ENCODE measurements at regions not wholly inside any gene's neighbourhood (a gene's known extent, or its start where the extent isn't known, plus 50 kb on each side); places are given as distances from the start of the nearest gene placed in this dataset.

DNA sequence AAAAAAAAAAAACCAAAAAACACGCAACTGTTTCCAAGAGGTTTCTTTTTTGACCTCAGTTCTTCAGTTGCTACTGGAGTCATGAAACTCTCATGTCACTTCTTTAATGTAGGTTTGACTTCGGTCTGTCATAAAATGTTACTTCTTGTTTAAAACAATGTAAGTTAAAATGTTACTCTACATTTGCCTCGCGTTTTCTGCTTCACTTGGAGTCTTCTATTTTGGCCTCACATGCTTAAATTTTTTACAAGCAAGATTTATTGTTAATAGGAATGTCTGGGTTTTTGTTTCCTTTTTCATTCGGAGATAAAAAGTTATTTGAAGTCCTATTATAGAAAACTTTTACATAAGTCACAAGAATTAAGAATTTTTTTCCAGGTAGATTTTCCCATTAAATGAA is 880.2 kb downstream of the LTN1 start:
- no peaks in the 10 kb centered on the region for H3K36me3 ChIP-seq (ENCODE audit: control insufficient read depth, insufficient read depth, low read length)
- H3K27me3 ChIP-seq (replicated peaks; ENCODE audit: control insufficient read depth, insufficient read depth, low read length) = no peaks in the 10 kb centered on the region
- no peak overlapping the region for H3K4me3 ChIP-seq (replicated peaks; ENCODE audit: low read depth, low read length)
- no peak for DNase-seq (ENCODE audit: extremely low read depth, insufficient read length)
- TF ChIP-seq CTCF (IDR thresholded peaks at IDR 0.05; ENCODE audit: insufficient read depth, low read length, poor library complexity, severe bottlenecking) = no peak

GRCh38 chr21:28111151-28111619 is 881.5 kb downstream of the LTN1 start:
- H3K4me3 ChIP-seq (replicated peaks; ENCODE audit: low read depth, low read length) = no peak overlapping the region
- H3K27me3 ChIP-seq (replicated peaks; ENCODE audit: control insufficient read depth, insufficient read depth, low read length) = no peaks in the 10 kb centered on the region
- TF ChIP-seq CTCF (IDR thresholded peaks at IDR 0.05; ENCODE audit: insufficient read depth, low read length, poor library complexity, severe bottlenecking) = no peak
- DNase-seq (ENCODE audit: extremely low read depth, insufficient read length) = no peak
- no peaks in the 10 kb centered on the region for H3K36me3 ChIP-seq (ENCODE audit: control insufficient read depth, insufficient read depth, low read length)

DNA sequence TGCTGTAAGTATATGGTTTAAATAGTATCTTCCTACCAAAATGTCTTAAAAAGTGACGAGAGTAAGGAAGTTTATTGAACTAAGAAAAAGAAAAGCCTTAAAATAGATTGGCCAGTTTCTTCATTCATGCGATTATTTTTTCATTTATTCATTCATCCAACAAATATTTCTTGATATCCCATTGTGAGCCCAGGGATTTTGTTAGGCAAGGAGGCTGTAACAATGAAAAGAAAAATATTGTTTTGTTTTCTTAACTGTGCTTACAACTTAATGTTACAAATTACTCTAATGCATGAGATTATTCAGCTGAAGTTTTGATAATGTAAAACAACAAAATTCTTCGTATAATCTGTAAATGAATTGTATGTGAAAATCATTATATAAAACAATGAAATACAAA is 882.0 kb downstream of the LTN1 start:
- TF ChIP-seq CTCF (IDR thresholded peaks at IDR 0.05; ENCODE audit: insufficient read depth, low read length, poor library complexity, severe bottlenecking) = no peak
- H3K4me3 ChIP-seq (replicated peaks; ENCODE audit: low read depth, low read length) = no peak overlapping the region
- H3K36me3 ChIP-seq (ENCODE audit: control insufficient read depth, insufficient read depth, low read length) = no peaks in the 10 kb centered on the region
- H3K27me3 ChIP-seq (replicated peaks; ENCODE audit: control insufficient read depth, insufficient read depth, low read length) = no peaks in the 10 kb centered on the region
- DNase-seq (ENCODE audit: extremely low read depth, insufficient read length) = no peak

DNA sequence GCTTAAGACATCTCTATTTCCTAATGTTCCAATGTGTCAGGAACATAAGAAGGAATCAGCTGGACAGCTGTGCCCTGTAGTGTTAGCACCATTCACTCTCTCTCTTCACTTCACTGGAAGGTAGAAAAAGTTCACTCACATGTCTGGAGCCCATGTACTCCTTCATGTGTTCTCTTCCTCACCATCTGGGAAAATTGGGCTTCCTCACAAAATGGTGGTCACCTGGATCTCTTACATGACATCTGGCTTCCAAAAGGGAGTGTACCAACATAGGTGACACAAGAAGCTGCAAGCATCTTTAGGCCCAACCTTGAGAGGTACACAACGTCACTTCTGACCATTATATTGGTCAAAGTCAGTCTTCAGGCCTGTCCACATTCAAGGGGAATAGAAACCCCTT is 882.6 kb downstream of the LTN1 start:
- DNase-seq (ENCODE audit: extremely low read depth, insufficient read length) = no peak
- no peaks in the 10 kb centered on the region for H3K27me3 ChIP-seq (replicated peaks; ENCODE audit: control insufficient read depth, insufficient read depth, low read length)
- H3K4me3 ChIP-seq (replicated peaks; ENCODE audit: low read depth, low read length) = no peak overlapping the region
- no peak for TF ChIP-seq CTCF (IDR thresholded peaks at IDR 0.05; ENCODE audit: insufficient read depth, low read length, poor library complexity, severe bottlenecking)
- H3K36me3 ChIP-seq (ENCODE audit: control insufficient read depth, insufficient read depth, low read length) = no peaks in the 10 kb centered on the region

GRCh38 chr21:28106370-28106890 is 886.2 kb downstream of the LTN1 start:
- no peak for DNase-seq (ENCODE audit: extremely low read depth, insufficient read length)
- no peaks in the 10 kb centered on the region for H3K27me3 ChIP-seq (replicated peaks; ENCODE audit: control insufficient read depth, insufficient read depth, low read length)
- H3K36me3 ChIP-seq (ENCODE audit: control insufficient read depth, insufficient read depth, low read length) = no peaks in the 10 kb centered on the region
- H3K4me3 ChIP-seq (replicated peaks; ENCODE audit: low read depth, low read length) = no peak overlapping the region
- TF ChIP-seq CTCF (IDR thresholded peaks at IDR 0.05; ENCODE audit: insufficient read depth, low read length, poor library complexity, severe bottlenecking) = no peak

DNA sequence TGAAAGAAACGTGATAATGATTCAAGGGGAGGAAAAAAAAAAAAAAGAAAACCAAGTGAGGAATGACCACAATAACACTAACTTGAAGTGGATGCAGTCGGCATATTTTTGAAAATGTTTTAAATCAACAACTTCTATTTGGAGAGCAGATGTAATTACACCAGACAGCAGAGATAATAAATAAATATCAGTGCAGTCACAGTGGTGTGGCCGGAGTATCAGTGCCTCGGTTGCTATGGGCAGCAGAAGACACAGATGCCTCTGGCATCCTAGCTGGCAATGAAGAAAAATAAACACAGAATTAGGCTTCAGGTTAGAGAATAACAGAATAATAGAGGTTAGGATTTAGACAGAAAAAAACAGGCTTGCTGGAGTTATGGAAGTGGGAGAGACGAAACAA is 888.3 kb downstream of the LTN1 start:
- no peaks in the 10 kb centered on the region for H3K36me3 ChIP-seq (ENCODE audit: control insufficient read depth, insufficient read depth, low read length)
- DNase-seq (ENCODE audit: extremely low read depth, insufficient read length) = no peak
- no peaks in the 10 kb centered on the region for H3K27me3 ChIP-seq (replicated peaks; ENCODE audit: control insufficient read depth, insufficient read depth, low read length)
- TF ChIP-seq CTCF (IDR thresholded peaks at IDR 0.05; ENCODE audit: insufficient read depth, low read length, poor library complexity, severe bottlenecking) = no peak
- no peak overlapping the region for H3K4me3 ChIP-seq (replicated peaks; ENCODE audit: low read depth, low read length)
